Common myeloid progenitor, CD34-positive (primary cell): ENCODE measurements at regions not wholly inside any gene's neighbourhood (a gene's known extent, or its start where the extent isn't known, plus 50 kb on each side); places are given as distances from the start of the nearest gene placed in this dataset.

ENCODE experiments used
- CTCF ChIA-PET: fragments of 350-600 bp; sonication (Branson Sonifier 250); formaldehyde crosslinking; loops from one replicate; lab custom pipeline; 2021; ENCODE audit warnings: antibody characterized with exemption; lab: Charles Lee
- POLR2A ChIA-PET: fragments of 350-600 bp; sonication (Branson Sonifier 250); formaldehyde crosslinking; loops from one replicate; lab custom pipeline; 2021; ENCODE audit warnings: antibody characterized with exemption; lab: Charles Lee
- DNase-seq, 3 donors: peaks; one replicate each; pipeline versions ENCODE4 v3.0.0 to v3.0.0-alpha.2; 2013
- H3K27ac ChIP-seq, 2 experiments: 1 replicate in 1 of 2; 2 replicates in 1 of 2; pipeline ENCODE4 v1.7.0; 2013; ENCODE audit warnings: inconsistent platforms in 2 of 2, low read length in 2 of 2, mild to moderate bottlenecking in 2 of 2, low read depth in 1 of 2, moderate library complexity in 1 of 2; ENCODE audit not compliant: severe bottlenecking in 2 of 2, insufficient read depth in 1 of 2, poor library complexity in 1 of 2
- H3K27me3 ChIP-seq, 5 experiments: replicated peaks in 2 of 5; 1 replicate in 3 of 5; 2 replicates in 2 of 5; pipeline versions ENCODE4 v1.6.1 to v1.7.0; 2013; ENCODE audit warnings: low read length in 4 of 5, mild to moderate bottlenecking in 2 of 5, moderate library complexity in 2 of 5, inconsistent platforms in 1 of 5; ENCODE audit not compliant: insufficient read depth in 5 of 5, control insufficient read depth in 4 of 5
- H3K36me3 ChIP-seq, 4 experiments: 1 replicate in 2 of 4; 2 replicates in 2 of 4; pipeline versions ENCODE4 v1.6.1 to v1.7.0; 2013; ENCODE audit warnings: low read length in 3 of 4, control low read depth in 1 of 4, mild to moderate bottlenecking in 1 of 4; ENCODE audit not compliant: control insufficient read depth in 4 of 4, insufficient read depth in 4 of 4
- H3K4me1 ChIP-seq, 4 experiments: 1 replicate in 3 of 4; 2 replicates in 1 of 4; pipeline versions ENCODE4 v1.6.1 to v1.7.1; 2013; ENCODE audit warnings: low read length in 3 of 4, mild to moderate bottlenecking in 3 of 4, control low read depth in 1 of 4, inconsistent platforms in 1 of 4, moderate library complexity in 1 of 4; ENCODE audit not compliant: control insufficient read depth in 4 of 4, insufficient read depth in 4 of 4; ENCODE audit errors: control extremely low read depth in 1 of 4
- H3K4me3 ChIP-seq, 7 experiments: 1 replicate in 4 of 7; 2 replicates in 3 of 7; pipeline versions ENCODE4 v1.5.1 to v1.7.0; 2013; ENCODE audit warnings: mild to moderate bottlenecking in 7 of 7, low read length in 6 of 7, moderate library complexity in 6 of 7, inconsistent platforms in 2 of 7, low read depth in 2 of 7, control low read depth in 1 of 7; ENCODE audit not compliant: insufficient read depth in 4 of 7, control insufficient read depth in 1 of 7; ENCODE audit errors: extremely low read depth in 1 of 7
- H3K9me3 ChIP-seq, 5 experiments: 1 replicate in 4 of 5; 2 replicates in 1 of 5; pipeline versions ENCODE4 v1.6.1 to v1.7.1; 2013; ENCODE audit warnings: low read length in 4 of 5, mild to moderate bottlenecking in 2 of 5, inconsistent platforms in 1 of 5, low read depth in 1 of 5, moderate library complexity in 1 of 5; ENCODE audit not compliant: control insufficient read depth in 4 of 5, insufficient read depth in 2 of 5; ENCODE audit errors: control extremely low read depth in 1 of 5
- WGBS: methylation state at CpG from one replicate; pipeline ENCODE4 v1.1.5; 2013; ENCODE audit not compliant: insufficient coverage; 5-methylcytosine and 5-hydroxymethylcytosine counted together

DNA sequence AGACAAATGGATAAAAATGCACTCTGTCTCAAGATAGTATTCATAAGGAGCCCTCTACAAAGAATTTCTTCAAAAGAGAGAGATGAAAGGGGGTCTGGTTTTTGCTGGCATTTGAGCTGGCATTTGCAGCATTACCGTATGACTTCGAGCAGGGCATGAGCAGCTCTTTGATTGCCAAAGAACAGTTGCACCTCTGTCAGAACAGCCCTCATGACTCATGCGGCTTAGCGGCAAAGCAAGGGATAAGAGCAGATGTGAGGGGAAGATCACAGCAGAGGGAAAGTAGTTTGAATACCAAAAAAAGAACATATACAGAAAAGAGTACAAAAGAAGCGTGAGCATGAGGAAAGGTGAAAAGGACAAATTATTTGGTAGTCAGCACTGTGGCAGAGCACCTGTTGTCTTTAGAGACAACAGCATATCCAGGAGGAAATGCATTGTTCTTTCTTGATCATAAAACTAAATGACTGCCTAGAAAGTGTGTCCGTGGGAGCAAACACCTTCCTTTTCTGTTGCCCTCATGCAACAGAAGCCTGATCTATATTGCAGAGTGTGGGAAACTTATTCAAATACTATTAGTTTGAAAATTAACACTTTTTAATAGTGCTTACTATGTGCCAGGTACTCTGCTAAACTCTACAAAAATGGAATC, 80.5 kb upstream of the SLC24A5 start:
- Histone ChIP-seq H3K4me1 (no peaks in the 10 kb centered on the region), H3K36me3 (no peaks in the 10 kb centered on the region), H3K27ac (no peak overlapping the region), H3K27me3 (peaks cover 0 to 3% (median 0%) of the 10 kb centered on the region in 5 experiments), H3K9me3 (peaks cover 0 to 3% (median 0%) of the 10 kb centered on the region in 5 experiments), H3K4me3 (no peak overlapping the region)
- WGBS, result 93% methylated on average over 3 of the region's 6 CpGs
- CTCF ChIA-PET, result no interaction called here
- DNase-seq, result no peak
- POLR2A ChIA-PET, result no interaction called here

GRCh38 chr15:48041454-48041853, 79.3 kb upstream of the SLC24A5 start:
- DNase-seq, result no peak
- Histone ChIP-seq H3K36me3 (no peaks in the 10 kb centered on the region), H3K27ac (no peak overlapping the region), H3K9me3 (peaks cover 0 to 3% (median 0%) of the 10 kb centered on the region in 5 experiments), H3K27me3 (peaks cover 0 to 3% (median 0%) of the 10 kb centered on the region in 5 experiments), H3K4me1 (no peaks in the 10 kb centered on the region), H3K4me3 (no peak overlapping the region)
- CTCF ChIA-PET, result no interaction called here
- POLR2A ChIA-PET, result no interaction called here
- WGBS, result 100% methylated on average over 1 of the region's 2 CpGs

GRCh38 chr15:48046813-48047438, 73.9 kb upstream of the SLC24A5 start:
- Histone ChIP-seq H3K4me1 (no peaks in the 10 kb centered on the region), H3K27ac (no peak overlapping the region), H3K4me3 (no peak overlapping the region), H3K36me3 (no peaks in the 10 kb centered on the region), H3K27me3 (no peaks in the 10 kb centered on the region), H3K9me3 (peaks cover 0 to 4% (median 0%) of the 10 kb centered on the region in 5 experiments)
- 68% methylated on average over 5 of the region's 5 CpGs for WGBS
- POLR2A ChIA-PET, result no interaction called here
- DNase-seq, result no peak
- CTCF ChIA-PET, result no interaction called here

DNA sequence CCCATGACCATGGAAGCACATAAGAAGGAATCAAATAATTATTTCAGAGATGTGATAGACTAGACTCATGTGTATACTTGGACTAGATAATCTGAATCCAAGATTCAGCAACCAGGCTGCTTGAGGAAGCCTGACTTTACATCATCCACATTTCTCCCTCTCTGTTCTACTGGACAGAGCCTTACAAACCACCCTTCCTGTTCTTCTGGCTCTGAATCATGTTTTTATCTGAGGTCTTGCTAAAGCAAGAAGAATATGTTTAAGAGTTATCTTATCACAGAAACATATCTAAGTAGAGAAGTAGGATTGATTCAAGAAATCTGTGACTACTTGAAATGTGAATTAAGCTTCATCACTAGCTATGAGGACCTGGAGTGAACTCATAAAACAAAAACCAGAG, 71.1 kb upstream of the SLC24A5 start:
- ChIA-PET CTCF (no interaction called here), POLR2A (no interaction called here)
- Histone ChIP-seq H3K27me3 (no peaks in the 10 kb centered on the region), H3K27ac (no peak overlapping the region), H3K36me3 (no peaks in the 10 kb centered on the region), H3K9me3 (peaks cover 0 to 4% (median 0%) of the 10 kb centered on the region in 5 experiments), H3K4me3 (no peak overlapping the region), H3K4me1 (no peaks in the 10 kb centered on the region)
- DNase-seq, result no peak

DNA sequence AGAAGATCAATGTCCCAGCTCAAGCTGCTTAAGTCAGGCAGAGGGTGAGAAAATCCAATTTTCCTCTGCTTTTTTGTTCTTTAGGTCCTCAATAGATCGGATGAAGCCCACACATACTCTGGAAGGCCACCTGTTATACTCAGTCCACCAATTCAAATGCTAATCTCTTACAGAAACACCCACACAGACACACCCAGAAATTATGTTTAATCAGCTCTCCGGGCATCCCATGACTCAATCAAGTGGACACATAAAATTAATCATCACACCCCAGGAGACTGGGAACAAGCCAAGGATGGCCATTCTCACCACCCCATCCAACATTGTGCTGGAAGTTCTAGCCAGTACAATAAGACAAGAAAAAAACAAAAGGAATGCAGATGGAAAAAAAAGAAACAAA, 67.8 kb upstream of the SLC24A5 start:
- Histone ChIP-seq H3K4me3 (no peak overlapping the region), H3K27ac (no peak overlapping the region), H3K27me3 (no peaks in the 10 kb centered on the region), H3K4me1 (no peaks in the 10 kb centered on the region), H3K9me3 (peaks cover 0 to 4% (median 0%) of the 10 kb centered on the region in 5 experiments), H3K36me3 (no peaks in the 10 kb centered on the region)
- DNase-seq, result no peak
- 100% methylated on average over 1 of the region's 2 CpGs for WGBS
- CTCF ChIA-PET, result no interaction called here
- POLR2A ChIA-PET, result no interaction called here

DNA sequence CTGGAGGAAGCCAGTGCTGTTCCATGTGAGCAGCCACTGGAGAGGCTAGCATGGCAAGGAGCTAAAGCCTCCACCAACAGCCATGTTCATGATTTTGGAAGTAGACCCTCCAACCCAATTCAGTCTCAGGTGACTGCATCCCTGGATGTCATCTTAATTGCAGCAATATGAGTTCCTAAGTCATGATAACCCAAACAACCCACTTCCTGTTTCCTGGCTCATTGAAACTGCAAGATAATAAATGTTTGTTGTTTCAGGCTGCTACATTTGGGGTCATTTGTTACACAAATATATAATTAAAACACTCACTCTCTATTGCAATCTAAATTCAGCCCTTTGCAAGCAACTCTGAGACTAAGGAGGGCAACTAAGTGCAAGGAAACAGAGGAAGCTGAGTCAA, 62.4 kb upstream of the SLC24A5 start:
- no peaks in the 10 kb centered on the region for H3K36me3 ChIP-seq
- no peaks in the 10 kb centered on the region for H3K9me3 ChIP-seq
- peaks cover 0 to 4% (median 0%) of the 10 kb centered on the region in 5 experiments for H3K27me3 ChIP-seq
- H3K4me3 ChIP-seq, result no peak overlapping the region
- DNase-seq, result peak in 1 of 3 donors; percentile 9
- ChIA-PET CTCF (no interaction called here), POLR2A (no interaction called here)
- no peaks in the 10 kb centered on the region for H3K4me1 ChIP-seq
- no peak overlapping the region for H3K27ac ChIP-seq

GRCh38 chr15:48059791-48060190, 61.0 kb upstream of the SLC24A5 start:
- Histone ChIP-seq H3K9me3 (no peaks in the 10 kb centered on the region), H3K36me3 (no peaks in the 10 kb centered on the region), H3K4me3 (no peak overlapping the region), H3K27ac (no peak overlapping the region), H3K27me3 (peaks cover 0 to 4% (median 0%) of the 10 kb centered on the region in 5 experiments), H3K4me1 (no peaks in the 10 kb centered on the region)
- POLR2A ChIA-PET, result no interaction called here
- 95% methylated on average over 7 of the region's 7 CpGs for WGBS
- CTCF ChIA-PET, result no interaction called here
- no peak for DNase-seq
